ENCODE measurements at regions not wholly inside any gene's neighbourhood (a gene's known extent, or its start where the extent isn't known, plus 50 kb on each side); places are given as distances from the start of the nearest gene placed in this dataset.

DNA sequence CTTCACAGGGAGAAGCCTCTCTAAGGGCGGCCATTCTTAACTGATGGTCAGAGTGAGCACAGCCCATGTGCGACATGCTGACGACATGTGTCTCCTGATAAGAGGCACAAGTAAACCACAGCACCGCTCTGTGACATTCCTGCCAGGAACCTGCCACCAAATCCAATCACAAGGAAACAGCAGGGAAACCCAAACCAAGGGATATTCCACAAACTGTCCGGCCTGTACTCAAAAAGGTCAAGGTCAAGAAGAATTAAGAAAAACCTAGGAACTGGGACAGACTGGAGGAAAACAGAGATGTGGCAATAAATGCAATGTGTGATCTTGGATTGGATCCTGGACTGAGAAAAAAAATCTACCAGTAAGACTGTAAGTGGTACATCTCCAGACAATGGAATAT, 91.9 kb downstream of the SYNE3 start:
- TF ChIP-seq SP1 (IDR thresholded peaks at IDR 0.05) (no peak), HNF4G (IDR thresholded peaks at IDR 0.05) (no peak), RAD21 (IDR thresholded peaks at IDR 0.05) (no peak), TAF1 (conservative IDR thresholded peaks at IDR 0.05) (no peak), EGR1 (IDR thresholded peaks at IDR 0.05; ENCODE audit: low read depth in 2 of 2) (no peak)
- TF ChIP-seq, protein P1, sequence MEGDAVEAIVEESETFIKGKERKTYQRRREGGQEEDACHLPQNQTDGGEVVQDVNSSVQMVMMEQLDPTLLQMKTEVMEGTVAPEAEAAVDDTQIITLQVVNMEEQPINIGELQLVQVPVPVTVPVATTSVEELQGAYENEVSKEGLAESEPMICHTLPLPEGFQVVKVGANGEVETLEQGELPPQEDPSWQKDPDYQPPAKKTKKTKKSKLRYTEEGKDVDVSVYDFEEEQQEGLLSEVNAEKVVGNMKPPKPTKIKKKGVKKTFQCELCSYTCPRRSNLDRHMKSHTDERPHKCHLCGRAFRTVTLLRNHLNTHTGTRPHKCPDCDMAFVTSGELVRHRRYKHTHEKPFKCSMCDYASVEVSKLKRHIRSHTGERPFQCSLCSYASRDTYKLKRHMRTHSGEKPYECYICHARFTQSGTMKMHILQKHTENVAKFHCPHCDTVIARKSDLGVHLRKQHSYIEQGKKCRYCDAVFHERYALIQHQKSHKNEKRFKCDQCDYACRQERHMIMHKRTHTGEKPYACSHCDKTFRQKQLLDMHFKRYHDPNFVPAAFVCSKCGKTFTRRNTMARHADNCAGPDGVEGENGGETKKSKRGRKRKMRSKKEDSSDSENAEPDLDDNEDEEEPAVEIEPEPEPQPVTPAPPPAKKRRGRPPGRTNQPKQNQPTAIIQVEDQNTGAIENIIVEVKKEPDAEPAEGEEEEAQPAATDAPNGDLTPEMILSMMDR (IDR thresholded peaks at IDR 0.05; ENCODE audit: low read depth, low read length, missing input control) = no peak

All from liver (tissue), 3 donors.